Mesothelial cell of epicardium (in vitro differentiated cells): ENCODE measurements at regions not wholly inside any gene's neighbourhood (a gene's known extent, or its start where the extent isn't known, plus 50 kb on each side); places are given as distances from the start of the nearest gene placed in this dataset.

Experiments used
- DNase-seq, 2 experiments: peaks; one replicate each; pipeline ENCODE4 v3.0.0; 2021; ENCODE audit warnings: low spot score in 2 of 2; ENCODE audit not compliant: unreplicated experiment in 2 of 2
- H3K27ac Mint-ChIP-seq: 2 replicates; pipeline ENCODE4 v1.8.0; 2021; ENCODE audit warnings: mixed read lengths
- H3K27me3 Mint-ChIP-seq: 2 replicates; pipeline ENCODE4 v1.8.0; 2021; ENCODE audit warnings: low read depth, mixed read lengths
- H3K36me3 Mint-ChIP-seq: 2 replicates; pipeline ENCODE4 v1.8.0; 2021; ENCODE audit warnings: mixed read lengths
- H3K4me1 Mint-ChIP-seq: 2 replicates; pipeline ENCODE4 v1.8.0; 2021; ENCODE audit warnings: mixed read lengths
- H3K4me3 Mint-ChIP-seq: 2 replicates; pipeline ENCODE4 v1.8.0; 2021; ENCODE audit warnings: mild to moderate bottlenecking, moderate library complexity, mixed read lengths
- H3K9me3 Mint-ChIP-seq: 2 replicates; pipeline ENCODE4 v1.8.0; 2021; ENCODE audit warnings: mixed read lengths
- TF ChIP-seq, protein P1 (sequence below): fragments of 200-600 bp; sonication (generic); IDR thresholded peaks from one replicate; pipeline ENCODE4 v1.5.0; 2021; ENCODE audit warnings: antibody characterized with exemption; ENCODE audit not compliant: unreplicated experiment

DNA sequence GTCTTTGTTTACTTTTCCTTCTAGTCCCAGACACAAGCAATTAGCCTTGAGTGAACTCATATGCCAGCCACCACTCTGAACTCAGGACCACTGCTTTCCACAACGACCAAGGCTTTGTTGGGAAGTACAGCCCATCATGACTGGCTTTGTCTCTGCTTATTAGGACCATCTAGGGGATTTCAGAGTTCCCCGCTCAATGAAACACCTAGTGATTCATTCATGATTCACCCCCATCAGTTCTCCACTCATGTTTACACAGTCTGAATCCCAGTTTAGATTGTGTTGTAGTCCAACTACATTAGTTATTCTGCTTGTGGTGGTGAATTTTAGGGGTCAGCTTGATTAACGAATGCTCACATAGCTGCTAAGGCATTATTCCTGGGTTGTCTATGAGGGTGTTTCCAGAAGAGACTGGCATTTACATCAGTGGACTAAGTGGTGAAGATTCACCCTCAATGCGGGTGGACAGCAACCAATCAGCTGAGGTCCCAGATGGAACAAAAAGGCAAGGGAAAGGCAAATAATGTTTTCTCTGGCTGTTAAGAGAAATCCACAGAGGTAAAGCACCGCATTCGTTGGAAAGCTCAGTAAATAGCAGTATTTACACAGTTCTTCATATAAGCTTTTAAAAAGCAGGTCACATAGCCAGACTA lies 122.7 kb downstream of the RGS21 start:
- H3K9me3 Mint-ChIP-seq = no peaks in the 10 kb centered on the region
- no peaks in the 10 kb centered on the region for H3K36me3 Mint-ChIP-seq
- no peaks in the 10 kb centered on the region for H3K27me3 Mint-ChIP-seq
- no peaks in the 10 kb centered on the region for H3K4me1 Mint-ChIP-seq
- DNase-seq = no peak
- H3K27ac Mint-ChIP-seq = no peak overlapping the region
- TF ChIP-seq, protein P1, sequence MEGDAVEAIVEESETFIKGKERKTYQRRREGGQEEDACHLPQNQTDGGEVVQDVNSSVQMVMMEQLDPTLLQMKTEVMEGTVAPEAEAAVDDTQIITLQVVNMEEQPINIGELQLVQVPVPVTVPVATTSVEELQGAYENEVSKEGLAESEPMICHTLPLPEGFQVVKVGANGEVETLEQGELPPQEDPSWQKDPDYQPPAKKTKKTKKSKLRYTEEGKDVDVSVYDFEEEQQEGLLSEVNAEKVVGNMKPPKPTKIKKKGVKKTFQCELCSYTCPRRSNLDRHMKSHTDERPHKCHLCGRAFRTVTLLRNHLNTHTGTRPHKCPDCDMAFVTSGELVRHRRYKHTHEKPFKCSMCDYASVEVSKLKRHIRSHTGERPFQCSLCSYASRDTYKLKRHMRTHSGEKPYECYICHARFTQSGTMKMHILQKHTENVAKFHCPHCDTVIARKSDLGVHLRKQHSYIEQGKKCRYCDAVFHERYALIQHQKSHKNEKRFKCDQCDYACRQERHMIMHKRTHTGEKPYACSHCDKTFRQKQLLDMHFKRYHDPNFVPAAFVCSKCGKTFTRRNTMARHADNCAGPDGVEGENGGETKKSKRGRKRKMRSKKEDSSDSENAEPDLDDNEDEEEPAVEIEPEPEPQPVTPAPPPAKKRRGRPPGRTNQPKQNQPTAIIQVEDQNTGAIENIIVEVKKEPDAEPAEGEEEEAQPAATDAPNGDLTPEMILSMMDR = no peak
- no peak overlapping the region for H3K4me3 Mint-ChIP-seq

DNA sequence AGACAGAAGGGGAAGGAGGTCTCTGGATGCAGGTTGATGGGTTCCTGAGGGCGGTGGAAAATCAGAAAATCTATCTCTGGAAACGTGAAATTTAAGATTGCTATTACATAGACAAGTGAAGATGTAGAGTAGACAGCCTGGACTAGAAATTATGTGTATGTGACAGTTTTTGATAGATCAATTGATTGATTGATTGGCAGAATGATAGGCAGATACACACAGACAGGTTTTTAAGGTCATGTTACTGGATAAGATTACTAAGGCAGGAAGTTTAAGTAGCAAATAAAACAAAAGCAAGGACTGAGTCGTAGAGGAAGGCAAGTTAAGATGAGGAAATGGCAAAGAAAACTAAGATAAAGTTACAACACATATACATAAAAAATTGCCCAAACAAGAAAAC lies 124.7 kb downstream of the RGS21 start:
- Mint-ChIP-seq H3K27ac (no peak overlapping the region), H3K4me3 (no peak overlapping the region), H3K4me1 (peaks cover 6% of the 10 kb centered on the region), H3K36me3 (no peaks in the 10 kb centered on the region), H3K9me3 (no peaks in the 10 kb centered on the region), H3K27me3 (no peaks in the 10 kb centered on the region)
- no peak for DNase-seq
- TF ChIP-seq, protein P1 = no peak

DNA sequence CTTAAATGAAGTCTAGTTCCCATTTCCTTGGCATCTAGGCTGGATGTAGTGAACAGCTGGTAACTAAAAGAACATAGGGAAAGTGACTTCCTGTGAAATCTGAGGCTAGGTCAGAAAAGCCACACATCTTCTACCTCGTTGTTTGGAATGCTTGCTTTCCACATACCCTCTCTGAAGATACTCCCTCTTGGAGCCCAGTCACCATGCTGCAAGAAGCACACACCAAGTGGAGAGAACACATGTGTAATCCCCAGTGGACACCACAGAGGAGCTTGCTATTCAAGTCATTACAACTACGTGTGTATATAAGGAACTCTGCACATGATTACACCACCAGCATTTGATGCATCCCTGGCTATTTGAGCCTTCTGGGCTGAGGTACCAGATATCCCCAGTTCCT lies 125.9 kb downstream of the RGS21 start:
- no peak overlapping the region for H3K27ac Mint-ChIP-seq
- TF ChIP-seq, protein P1 = no peak

DNA sequence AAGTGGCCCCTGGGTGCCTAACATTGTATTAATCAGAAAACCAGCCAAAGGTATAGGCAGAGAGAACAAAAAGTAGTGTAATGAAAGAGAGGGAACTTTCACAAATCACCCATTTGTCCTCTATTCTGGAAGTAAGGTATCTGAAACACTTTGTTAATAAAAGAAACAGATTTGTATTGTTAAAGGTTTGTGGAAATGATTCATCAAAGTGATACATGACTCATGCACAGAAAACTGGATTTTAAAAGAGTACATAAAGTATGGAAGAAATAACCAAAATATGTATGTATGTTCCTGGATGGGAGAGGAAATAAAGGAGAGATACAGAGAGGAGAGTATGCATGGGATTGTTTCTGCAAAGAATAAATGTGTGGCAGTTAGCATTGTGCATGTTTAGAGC lies 126.8 kb downstream of the RGS21 start:
- no peak overlapping the region for H3K4me3 Mint-ChIP-seq
- H3K9me3 Mint-ChIP-seq = no peaks in the 10 kb centered on the region
- H3K27ac Mint-ChIP-seq = no peak overlapping the region
- H3K36me3 Mint-ChIP-seq = no peaks in the 10 kb centered on the region
- H3K4me1 Mint-ChIP-seq = peaks cover 11% of the 10 kb centered on the region
- TF ChIP-seq, protein P1 = no peak
- H3K27me3 Mint-ChIP-seq = no peaks in the 10 kb centered on the region
- no peak for DNase-seq

More for the DNA sequence above, 125.9 kb downstream of the RGS21 start:
- H3K27me3 Mint-ChIP-seq = no peaks in the 10 kb centered on the region
- H3K4me1 Mint-ChIP-seq = peaks cover 6% of the 10 kb centered on the region
- H3K4me3 Mint-ChIP-seq = no peak overlapping the region
- no peaks in the 10 kb centered on the region for H3K9me3 Mint-ChIP-seq
- no peak for DNase-seq
- no peaks in the 10 kb centered on the region for H3K36me3 Mint-ChIP-seq

DNA sequence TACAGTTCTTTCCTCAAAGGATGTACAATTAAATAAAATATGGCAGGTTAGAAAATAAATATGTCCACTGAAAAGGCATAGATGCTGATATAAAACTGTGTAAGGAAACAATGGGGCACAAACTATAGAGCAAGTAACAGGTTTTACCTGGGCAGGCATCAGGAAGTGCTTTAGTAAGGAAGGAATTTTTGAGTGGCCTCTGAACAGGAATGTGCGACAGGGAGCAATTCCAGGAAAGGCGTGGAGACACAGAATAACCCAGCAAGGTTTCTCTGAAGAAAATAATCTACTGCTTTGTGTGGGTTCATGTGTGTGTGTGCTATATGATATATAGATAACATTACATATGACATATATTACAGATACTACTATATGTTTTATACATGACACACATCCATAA lies 128.4 kb downstream of the RGS21 start:
- TF ChIP-seq, protein P1 = no peak
- no peak for DNase-seq
- Mint-ChIP-seq H3K27me3 (no peaks in the 10 kb centered on the region), H3K4me3 (no peak overlapping the region), H3K27ac (no peak overlapping the region), H3K9me3 (no peaks in the 10 kb centered on the region), H3K4me1 (peaks cover 11% of the 10 kb centered on the region), H3K36me3 (no peaks in the 10 kb centered on the region)
